ENCODE measurements at regions not wholly inside any gene's neighbourhood (a gene's known extent, or its start where the extent isn't known, plus 50 kb on each side); places are given as distances from the start of the nearest gene placed in this dataset.

GRCh38 chr9:78584589-78584988, 287.7 kb downstream of the PSAT1 start:
- FAIRE-seq (no peak), DNase-seq (ENCODE audit: low read depth in 1 of 2, low spot score in 2 of 2) (no peak)
- no peak overlapping the region for H3K4ac ChIP-seq (replicated peaks; ENCODE audit: insufficient read length, low read depth, low read length)
- CTCF ChIA-PET (ENCODE audit: partially characterized antibody): interaction anchor here (0.6 to 0.8 kb wide), 2 partner anchors 16 to 342 kb away, joined by 3 read pairs; no protein-coding TSS in a partner anchor
- H2BK15ac ChIP-seq (ENCODE audit: low read length): no peak overlapping the region
- H3K36me3 ChIP-seq (ENCODE audit: control insufficient read depth in 2 of 4, insufficient read depth in 4 of 4, low read length in 3 of 4): no peaks in the 10 kb centered on the region
- H3K9me3 ChIP-seq (ENCODE audit: insufficient read depth in 2 of 2, low read depth in 1 of 2, low read length in 1 of 2): no peaks in the 10 kb centered on the region
- TF ChIP-seq MAFK (IDR thresholded peaks at IDR 0.05; ENCODE audit: low read depth, low read length) (peak; percentile 28; the same call in 1 of the 2 replicates), KDM5A (IDR thresholded peaks at IDR 0.05; ENCODE audit: low read length) (no peak), RFX5 (IDR thresholded peaks at IDR 0.05; ENCODE audit: borderline replicate concordance, low read depth, low read length) (no peak)
- H3K4me1 ChIP-seq (replicated peaks in 1 of 4; ENCODE audit: control insufficient read depth in 3 of 4, insufficient read depth in 4 of 4, low read length in 3 of 4): no peaks in the 10 kb centered on the region
- H3K27me3 ChIP-seq (replicated peaks in 1 of 4; ENCODE audit: control insufficient read depth in 3 of 4, extremely low read depth in 1 of 4, insufficient read depth in 3 of 4, low read length in 3 of 4): no peaks in the 10 kb centered on the region
- no peak overlapping the region for H4K8ac ChIP-seq (ENCODE audit: extremely low read depth, insufficient read depth, low read length)
- H2AK5ac ChIP-seq (ENCODE audit: low read depth, low read length): no peak overlapping the region
- H3K9ac ChIP-seq (replicated peaks in 1 of 4; ENCODE audit: extremely low read depth in 1 of 4, low read depth in 3 of 4, low read length in 3 of 4): no peak overlapping the region
- H2BK12ac ChIP-seq (ENCODE audit: low read depth, low read length): no peak overlapping the region
- H4K91ac ChIP-seq (replicated peaks; ENCODE audit: insufficient read length, low read length): no peak overlapping the region
- 74% methylated on average over 1 of the region's 1 CpG; no CpG with 5 or more reads in 1 of the 2 experiments for WGBS, 2 experiments (ENCODE audit: extremely low coverage in 1 of 2, insufficient coverage in 1 of 2, insufficient read length in 1 of 2, insufficient replicate concordance in 2 of 2, low coverage in 1 of 2, low lambda C conversion rate in 2 of 2, missing lambda C conversion rate in 1 of 2)
- no peaks in the 10 kb centered on the region for H4K20me1 ChIP-seq (replicated peaks in 1 of 2; ENCODE audit: control insufficient read depth in 1 of 2, insufficient read depth in 2 of 2, low read length in 2 of 2)
- no peak overlapping the region for H3K23ac ChIP-seq (ENCODE audit: insufficient read length)
- no peaks in the 10 kb centered on the region for H3K79me2 ChIP-seq (ENCODE audit: control insufficient read depth in 1 of 2, insufficient read depth in 2 of 2, low read length in 2 of 2)
- H3K23me2 ChIP-seq (ENCODE audit: low read depth, low read length): no peaks in the 10 kb centered on the region
- no peaks in the 10 kb centered on the region for H3K79me1 ChIP-seq (ENCODE audit: low read depth, low read length)
- H3K4me3 ChIP-seq (ENCODE audit: extremely low read depth in 1 of 4, insufficient read depth in 2 of 4, low read depth in 3 of 4, low read length in 4 of 4): no peak overlapping the region
- H3K27ac ChIP-seq (ENCODE audit: low read depth, low read length): no peak overlapping the region
- no peak overlapping the region for H3K56ac ChIP-seq (replicated peaks; ENCODE audit: insufficient read length, low read depth, low read length)
- no peak overlapping the region for H4K5ac ChIP-seq (ENCODE audit: insufficient read length, low read depth, low read length)
- H2AFZ ChIP-seq (ENCODE audit: low read length): no peak overlapping the region
- H3K4me2 ChIP-seq (ENCODE audit: insufficient read depth in 1 of 2, low read depth in 2 of 2, low read length in 2 of 2): no peak overlapping the region
- H2BK5ac ChIP-seq (ENCODE audit: low read depth, low read length): no peak overlapping the region
- POLR2A ChIA-PET (ENCODE audit: partially characterized antibody): no interaction called here
- no peak overlapping the region for H3K18ac ChIP-seq (ENCODE audit: extremely low read depth, low read length)
- H3K14ac ChIP-seq (ENCODE audit: insufficient read length): no peak overlapping the region
- no peak overlapping the region for H2BK20ac ChIP-seq (ENCODE audit: low read length)
- no peak overlapping the region for H2BK120ac ChIP-seq (replicated peaks; ENCODE audit: low read depth, low read length)
